Middle frontal gyrus (tissue), 1 donor: ENCODE measurements at regions not wholly inside any gene's neighbourhood (a gene's known extent, or its start where the extent isn't known, plus 50 kb on each side); places are given as distances from the start of the nearest gene placed in this dataset.

Source experiments
- DNase-seq: peaks from one replicate; pipeline ENCODE4 v3.0.0-alpha.2; 2015; ENCODE audit warnings: low spot score; ENCODE audit errors: extremely low spot score

DNA sequence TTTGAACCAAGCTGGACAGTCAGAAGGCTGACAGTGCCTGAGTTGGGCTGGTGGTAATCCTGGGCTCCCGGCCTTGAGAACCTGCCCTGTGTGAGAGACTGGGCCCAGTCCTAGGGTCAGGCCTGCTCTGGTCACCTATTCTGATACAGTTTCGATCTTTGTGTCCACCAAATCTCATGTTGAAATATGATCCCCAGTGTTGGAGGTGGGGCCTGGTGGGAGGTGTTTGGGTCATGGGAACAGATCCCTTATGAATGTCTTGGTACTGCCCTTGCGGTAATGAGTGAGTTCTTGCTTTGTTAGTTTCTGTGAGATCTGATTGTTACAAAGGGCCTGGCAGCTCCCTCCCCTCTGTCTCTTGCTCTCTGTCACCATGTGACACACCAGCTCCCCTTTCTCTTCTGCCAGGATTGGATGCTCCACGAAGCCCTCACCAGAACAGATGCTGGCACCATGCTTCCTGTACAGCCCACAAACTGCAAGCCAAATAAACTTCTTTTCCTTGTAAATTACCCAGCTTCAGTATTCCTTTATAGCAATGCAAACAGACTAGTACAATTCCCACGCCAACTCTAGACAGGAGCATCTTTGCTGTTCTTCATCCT lies 111.8 kb upstream of the ZNF438 start:
- DNase-seq = no peak

DNA sequence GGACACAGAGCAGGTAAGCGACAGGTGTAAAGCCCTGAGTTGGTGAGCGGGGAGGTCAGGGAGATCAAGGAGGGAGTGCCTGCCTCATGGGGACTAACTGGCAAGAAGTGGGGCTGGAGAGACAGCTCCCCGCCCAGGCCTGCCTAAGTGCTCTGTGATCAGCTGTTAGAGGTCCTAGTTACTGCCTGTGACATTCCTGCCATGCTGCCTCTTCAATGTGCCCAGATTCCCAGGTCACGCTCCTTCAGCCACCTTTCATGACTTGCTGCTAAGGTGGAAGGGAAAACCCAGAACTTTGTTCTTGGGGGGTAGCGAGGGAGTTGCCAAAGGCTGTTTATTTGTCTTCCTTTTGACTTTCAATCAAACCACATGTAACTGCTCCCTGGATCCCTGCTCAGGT lies 114.3 kb upstream of the ZNF438 start:
- no peak for DNase-seq

DNA sequence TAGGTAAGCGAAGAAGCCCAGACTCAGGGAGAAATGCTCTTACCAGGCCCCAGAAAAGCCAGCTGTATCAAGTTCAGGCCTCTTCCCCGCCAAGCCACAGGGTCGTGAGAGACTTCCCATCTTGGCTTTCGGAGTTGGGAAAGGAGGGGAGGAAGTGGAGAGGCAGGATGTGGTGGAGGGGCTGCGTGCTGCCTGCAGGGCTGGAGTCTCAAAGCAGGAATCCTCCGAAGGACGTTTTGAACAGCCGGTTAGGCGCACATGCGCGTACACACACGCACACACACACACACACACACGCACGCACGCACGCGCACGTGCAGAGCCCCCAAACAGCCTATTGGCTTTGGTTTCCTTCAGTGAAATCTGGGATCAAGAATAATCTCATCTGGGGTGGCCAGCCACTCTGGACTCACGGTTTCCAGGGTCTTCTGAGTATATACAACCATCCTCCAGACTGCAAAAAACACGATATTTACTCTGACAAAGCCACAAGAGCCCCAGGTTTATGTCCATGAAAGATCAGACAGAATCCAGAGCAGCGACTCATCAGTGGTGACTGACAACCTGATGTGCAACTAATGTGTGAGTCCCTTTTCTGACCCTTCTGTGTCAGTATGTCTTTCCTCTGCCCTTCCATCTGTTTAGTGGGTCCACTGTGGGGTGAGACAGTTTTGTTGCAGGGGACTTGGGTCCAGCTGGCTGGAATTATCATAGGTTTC lies 115.0 kb upstream of the ZNF438 start:
- no peak for DNase-seq

DNA sequence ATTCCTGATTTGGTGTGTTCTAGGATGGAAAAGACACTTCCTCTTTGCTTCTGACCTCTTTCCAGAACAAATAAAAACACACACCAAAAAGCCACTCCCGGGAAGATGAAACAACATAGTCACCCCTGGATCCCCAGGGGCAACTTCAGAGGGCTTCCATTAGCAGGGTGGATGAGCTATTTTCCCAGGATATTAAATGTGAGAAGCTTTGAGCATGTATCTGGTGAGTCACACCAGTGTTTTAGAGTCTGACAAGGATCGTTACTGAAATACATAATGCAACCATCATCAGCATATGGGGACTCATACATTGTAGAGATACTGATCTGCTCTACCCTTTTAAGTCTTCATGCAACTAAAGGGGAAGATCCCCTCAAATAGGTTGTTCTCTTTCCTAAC lies 115.5 kb upstream of the ZNF438 start:
- DNase-seq = no peak

DNA sequence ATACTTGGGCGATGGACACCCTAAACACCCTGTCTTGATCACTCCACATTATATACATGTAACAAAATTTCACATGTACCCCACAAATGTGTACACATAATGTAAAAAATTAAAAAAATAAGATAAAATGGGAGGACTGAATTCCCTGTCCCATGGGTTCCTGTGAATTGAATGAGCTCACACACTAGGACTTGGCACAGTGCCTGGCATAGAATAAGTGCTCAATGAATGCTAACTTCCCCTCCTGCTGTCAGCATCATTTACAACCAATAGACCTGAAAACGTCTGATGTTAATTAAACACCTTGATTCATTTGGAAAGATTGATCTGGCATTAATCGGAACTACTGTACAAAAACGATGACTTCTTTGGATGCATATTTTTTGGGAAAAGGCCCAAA lies 117.3 kb upstream of the ZNF438 start:
- no peak for DNase-seq

DNA sequence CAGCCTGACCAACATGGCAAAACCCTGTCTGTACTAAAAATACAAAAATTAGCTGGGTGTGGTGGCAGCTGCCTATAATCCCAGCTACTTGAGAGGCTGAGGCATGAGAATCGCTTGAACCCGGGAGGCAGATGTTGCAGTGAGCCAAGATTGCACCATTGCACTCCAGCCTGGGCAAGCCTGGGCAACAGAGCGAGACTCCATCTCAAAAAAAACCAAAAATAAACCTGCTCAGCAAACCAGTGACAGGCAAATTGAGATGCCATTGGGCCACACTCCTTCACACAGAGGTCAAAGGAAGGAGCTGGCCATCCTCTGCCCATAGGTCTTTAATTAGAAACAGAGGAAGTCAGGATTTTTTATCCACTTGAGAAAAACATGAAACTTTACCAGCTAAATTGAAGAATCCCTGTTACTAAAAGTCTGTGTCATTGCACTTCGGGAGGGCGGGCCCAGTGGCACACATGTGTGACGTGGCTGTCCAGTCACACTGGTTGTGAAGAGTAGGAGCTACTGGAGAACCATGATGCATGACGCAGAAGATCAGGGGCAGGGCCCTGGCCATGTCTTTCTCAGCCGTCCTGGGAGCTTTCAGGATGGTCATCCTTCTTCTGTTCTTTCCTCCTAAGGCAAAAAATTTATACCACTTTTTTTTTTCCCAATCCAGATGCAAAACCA lies 118.3 kb upstream of the ZNF438 start:
- no peak for DNase-seq

DNA sequence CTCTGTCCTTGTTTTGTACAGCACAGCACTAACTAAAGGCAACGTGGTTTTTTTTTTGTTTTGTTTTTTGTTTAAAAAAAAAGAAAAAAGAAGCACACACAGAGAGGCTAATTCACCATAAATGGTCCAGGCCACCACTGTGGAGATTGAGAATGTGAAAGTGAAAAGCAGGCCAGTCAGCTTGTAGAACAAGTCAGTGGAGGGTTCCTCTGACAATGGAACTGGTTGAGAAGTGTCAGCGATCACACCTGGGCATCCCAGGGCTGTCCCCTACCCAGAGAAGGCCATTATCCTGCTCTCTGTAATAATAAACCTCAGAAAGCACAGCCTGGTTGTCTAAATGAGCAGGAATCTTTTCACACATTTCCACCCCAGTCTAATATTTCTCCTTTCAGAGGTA lies 119.6 kb upstream of the ZNF438 start:
- no peak for DNase-seq

DNA sequence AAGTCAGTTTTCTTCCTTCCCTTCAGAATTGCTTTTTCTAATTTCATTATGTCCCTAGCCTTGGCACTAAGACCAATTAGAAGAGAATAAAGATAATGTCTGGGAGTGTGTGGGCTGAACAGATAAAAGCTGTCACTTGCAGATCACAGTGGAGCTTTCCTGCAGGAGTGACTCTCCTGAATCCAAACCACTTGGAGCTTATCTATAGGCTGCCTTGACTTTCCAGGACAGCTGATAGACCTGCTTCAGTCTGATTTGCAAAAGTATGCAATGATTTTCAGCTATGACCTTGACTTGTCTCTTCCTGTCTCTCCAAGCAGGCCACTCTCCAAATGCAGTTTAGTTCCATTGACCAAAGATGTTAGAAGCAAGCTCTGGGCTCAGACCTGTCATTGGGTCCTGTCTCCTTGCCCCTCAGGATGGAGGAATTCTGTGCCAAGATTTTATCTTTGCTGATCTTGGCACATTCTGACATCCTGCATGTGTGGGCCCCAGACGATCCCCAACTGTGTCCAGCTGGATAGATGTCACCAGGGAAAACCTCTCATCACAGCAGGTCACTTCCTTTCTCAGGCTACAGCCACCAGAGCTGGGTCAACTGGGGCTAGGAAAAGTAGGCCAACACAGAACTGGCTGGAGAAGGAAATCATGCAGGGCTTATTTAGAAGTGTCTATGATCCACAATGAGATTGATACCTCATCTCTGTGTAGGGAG lies 120.9 kb upstream of the ZNF438 start:
- DNase-seq = no peak

DNA sequence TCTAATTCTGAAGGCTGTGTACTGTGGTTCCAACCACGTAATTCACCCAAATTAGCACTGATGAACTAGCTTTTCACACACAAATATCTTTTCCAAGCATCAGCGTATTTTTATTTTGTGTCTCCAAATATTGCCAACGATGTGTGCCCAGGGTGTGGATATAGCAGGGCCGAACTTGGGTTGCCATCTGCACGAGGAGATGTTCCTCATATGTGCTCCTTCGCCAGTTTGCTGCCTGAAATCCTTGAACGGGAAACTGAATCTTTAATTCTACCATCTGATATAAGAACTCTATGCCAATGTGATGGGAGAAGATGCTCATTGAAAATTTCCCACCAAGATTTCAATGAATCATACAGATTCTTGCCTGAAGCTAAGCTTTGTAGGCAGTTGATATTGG lies 121.5 kb upstream of the ZNF438 start:
- no peak for DNase-seq

DNA sequence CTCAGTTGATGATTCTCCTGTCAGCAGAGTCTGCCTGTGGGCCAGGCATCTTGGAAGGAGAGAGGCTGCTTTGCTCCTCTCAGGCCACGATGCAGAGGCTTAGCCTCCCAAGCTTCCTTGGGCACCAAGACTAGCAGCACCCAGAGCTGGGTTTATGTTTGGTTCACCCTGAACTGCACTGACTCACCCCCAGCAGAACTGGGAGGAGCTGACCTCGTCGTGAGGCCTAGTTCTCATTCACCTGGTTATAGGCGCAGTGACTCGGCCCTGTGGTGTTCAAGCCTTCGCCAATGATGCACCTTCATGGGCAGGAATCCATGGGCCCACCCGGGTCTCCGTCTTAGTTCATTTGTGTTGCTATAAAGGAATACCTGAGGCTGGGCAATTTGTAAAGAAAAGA lies 122.0 kb upstream of the ZNF438 start:
- DNase-seq = no peak

DNA sequence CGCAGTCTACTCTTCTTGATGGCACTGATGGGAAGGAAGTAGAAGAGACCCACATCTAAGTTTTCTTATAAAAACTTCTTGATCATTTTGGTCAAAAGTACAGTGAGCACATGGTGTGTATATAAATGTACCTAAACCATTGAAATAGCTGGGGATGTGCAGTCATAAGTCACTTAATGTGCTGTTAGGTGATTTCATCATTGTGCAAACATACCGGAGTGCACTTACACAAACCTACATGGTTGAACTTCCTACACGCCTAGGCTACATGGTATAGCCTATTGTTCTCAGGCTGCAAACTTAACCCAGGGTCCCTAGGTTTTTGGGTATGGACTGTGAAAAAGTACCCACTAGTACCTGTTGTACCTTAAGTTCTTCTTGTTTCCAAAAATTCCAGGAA lies 123.3 kb upstream of the ZNF438 start:
- no peak for DNase-seq

DNA sequence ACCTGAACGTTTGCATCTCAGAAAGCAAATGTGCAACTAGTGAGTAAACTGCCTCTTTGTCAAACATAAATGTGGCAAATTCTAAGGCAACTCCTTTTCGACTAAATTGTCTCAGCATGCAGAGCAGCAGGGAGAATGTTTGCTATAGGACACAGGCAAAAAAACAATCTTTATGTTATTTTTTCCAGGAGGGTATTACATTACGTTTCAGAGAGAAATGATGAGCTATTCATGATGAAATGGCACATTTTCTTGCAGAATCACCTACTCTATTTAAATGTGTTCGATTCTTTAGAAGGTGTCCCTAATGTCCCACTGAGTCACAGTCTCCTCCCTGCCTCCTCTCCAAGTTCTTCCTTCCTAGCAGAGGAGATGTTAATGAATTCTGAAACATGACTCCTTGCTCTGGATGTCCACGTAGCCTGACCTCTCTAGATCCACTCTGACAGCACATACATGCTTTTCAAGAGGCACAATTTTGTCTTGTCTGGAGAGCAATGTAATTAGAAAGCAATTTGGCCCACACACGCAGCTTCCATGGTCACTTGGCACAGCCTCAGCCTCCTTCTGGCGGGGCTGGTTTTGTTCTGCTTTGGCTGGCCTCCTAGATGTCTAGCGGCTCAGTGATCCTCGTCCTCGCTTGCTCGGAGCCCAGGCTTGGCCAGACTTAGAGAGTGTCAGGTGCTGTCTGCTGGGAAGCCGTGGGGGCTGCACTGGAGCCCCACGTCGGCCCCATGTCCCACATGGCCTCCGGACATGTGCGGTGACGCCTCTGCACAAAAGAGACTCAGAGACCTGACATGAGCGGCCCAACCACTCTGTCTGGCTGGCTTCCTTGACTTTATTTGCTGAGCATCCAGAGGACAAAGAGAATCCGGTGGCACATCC lies 125.7 kb upstream of the ZNF438 start:
- DNase-seq = peak; percentile 19

DNA sequence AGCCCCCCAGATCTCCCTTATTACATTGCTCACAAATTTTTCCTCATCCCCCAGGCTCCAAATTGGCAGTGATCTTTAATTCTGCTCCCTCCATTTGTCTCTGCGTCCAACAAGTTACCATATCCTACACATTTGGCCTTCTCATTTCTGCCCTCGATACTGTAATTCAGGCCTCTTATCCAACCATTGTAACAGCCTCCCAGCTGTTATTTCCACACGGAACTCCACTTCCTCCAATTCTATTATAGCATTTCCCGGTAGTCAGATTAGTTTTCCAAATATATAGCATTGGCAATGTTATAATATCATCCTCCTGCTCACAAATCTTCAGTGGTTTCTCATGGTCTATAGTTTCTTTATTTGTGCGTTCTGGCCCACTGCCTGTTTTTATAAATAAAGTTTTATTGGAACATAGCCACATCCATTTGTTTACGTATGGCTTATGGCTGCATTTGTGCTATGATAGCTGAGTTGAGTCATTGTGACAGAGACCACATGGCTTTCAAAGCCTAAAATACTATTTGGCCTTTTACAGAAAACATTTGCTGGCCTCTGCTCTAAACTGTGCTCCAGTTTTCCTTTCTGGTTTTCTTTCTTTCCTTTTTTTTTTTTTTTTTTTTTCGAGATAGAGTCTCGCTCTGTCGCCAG lies 126.5 kb upstream of the ZNF438 start:
- DNase-seq = no peak

DNA sequence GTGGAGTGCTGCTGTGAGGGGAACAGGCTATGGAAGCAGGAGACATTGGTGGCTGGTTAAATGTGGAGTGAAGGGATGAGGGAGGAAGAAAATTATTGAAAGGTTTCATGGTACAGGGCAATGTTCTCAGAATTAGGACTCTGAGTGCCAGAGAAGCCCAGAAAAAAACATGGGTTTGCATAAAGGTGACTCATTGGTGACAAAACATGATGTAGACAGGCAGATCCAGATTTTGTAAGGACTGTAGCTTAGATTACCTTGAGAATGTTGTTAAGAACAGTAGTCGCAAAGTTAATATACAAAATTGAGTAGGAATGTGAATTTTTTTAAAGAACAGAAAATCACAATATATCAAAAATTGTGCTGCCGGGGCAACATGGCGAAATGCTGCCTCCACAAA lies 134.9 kb upstream of the ZNF438 start:
- DNase-seq = no peak

DNA sequence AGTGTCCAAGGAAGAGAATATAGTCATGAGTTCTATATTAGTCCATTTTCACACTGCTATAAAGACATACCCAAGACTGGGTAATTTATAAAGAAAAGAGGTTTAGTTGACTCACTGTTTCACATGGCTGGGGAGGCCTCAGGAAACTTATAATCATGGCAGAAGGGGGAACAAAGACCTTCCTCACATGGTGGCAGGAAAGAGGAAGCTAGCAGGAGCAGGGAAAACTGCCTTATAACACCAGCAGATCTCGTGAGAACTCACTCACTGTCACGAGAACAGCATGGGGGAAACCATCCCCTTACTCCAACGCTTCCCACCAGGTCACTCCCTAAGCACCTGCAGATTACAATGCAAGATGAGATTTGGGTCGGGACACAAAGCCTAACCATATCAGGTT lies 139.0 kb upstream of the ZNF438 start:
- DNase-seq = no peak

DNA sequence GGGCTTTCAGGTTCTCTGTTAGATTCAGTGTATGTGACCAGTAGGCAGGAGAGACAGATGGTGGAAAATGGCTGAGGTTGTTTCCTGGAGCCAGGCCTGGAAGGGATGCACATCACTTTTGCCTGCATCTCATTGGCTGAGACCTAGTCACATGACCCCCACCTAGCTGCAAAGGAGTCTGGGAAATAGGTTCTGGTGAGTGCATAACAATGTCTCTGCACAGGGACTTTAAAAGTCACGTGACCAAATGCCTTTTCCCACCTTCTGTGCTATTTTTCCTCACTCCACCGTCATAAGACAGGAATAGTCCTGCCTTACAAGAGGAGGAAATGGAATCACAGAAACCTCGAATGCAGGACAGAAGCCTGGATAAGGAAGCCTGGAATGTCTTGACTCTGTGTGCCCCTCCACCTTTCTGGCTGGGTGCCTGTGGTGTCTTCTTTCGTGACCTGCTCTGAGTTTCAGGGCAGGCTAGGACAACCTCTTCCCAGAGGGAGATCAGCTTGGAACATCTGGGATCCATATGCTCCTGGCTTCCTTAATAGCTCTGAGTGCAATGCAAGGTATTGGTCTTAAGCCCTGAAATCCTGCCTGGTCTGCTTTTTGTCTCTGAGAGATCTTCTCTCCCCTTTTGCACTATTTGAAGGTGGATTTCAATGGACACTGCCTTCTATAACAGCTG lies 139.9 kb upstream of the ZNF438 start:
- no peak for DNase-seq

DNA sequence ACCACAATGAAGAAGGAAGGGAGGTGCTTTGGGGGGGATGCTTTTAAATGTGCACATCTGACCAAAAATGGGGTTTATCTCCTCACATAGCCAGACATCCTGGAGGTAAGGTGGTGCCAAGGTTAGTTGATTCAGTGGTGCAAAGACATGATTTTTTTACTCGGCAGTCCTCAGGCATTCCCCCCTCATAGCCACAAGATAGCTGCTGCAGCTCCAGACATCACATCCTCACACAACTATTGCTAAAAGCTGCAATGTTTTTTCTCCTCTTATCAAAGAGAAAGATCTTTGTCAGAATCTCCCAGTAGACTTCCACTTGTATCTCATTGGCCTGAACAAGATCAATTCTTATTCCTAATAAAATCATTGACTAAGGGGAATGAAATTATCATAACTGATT lies 141.3 kb upstream of the ZNF438 start:
- DNase-seq = no peak

DNA sequence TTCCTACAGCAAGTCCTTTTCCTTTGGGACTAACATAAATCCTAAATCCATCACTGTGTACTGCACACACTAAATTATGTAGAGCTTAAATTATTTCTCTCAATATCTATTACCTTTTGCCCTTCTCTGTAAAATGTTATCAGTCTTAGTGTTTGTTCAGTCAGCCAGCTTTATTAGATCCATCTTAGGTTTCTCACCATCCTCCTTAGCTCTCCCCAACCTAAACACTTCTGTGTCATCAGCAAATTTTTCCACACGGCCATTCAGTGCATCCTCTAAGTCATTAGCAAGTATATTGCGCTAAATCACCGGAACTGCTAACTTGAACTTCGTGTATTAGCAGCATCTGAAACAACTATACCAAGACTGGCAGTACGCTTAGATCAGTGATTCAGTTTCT lies 142.1 kb upstream of the ZNF438 start:
- DNase-seq = no peak

DNA sequence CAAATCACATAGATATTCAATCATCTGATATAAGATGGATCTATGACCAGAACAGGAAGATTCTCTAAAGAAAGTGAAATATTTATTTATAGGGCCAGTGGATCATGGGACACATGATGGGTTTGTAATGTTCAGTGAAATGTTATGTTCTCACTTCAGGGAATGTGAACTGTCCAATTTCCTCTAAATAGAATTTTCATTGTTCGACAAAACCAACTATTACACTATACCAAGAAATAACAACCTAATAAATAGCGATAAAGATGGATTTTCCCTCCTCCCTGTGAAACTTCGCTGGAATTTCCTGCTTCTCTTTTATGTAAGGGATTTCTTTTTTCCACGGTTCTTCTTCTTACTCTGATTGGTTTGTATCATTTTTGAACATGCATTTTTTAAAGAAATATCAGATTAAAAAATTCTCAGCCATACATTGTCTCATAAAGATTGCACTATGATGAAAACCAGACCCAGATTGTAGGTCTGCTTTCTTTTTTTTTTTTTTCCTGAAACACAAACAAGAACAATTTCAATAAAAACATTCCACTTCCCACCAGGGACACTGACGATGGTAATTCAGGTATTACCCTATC lies 139.8 kb upstream of the ZEB1 start:
- DNase-seq = no peak
